ENCODE measurements at regions not wholly inside any gene's neighbourhood (a gene's known extent, or its start where the extent isn't known, plus 50 kb on each side); places are given as distances from the start of the nearest gene placed in this dataset.

DNA sequence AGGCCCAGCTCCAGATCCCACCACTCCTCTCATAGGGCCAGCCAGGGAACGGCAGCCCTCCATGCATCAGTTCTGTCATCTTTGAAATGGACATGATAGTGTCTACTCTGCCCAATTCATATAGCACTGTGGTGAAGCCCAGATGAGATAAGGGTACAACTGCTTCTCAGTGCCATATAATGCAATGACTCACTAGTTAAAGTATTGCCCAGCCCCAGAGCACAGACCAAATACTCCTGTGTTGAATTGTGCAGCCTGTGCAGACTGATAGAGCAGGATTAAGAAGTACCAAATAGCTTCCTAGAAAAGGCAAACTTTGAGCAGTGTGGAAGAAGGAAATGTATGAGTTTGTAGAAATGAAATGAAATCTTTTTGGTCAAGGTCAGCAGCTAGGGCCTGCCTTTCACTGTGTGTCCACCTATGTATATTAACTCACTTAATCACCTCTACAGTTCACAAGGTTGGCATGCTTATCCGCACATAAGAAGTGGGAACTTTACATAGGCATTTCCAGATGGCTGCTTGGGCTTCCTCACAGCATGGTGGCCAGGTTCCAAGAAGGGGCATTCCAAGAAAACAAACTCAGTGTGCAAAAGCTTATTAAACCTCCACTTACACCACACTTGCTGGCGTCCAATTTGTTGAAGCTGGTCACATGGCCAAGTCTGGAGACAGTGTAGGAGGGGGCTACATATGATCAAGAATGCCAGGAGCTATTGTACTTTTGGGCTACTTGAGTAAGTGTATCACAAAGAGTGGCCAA is 102.8 kb upstream of the COPS8 start:
- TF ChIP-seq, protein P1, sequence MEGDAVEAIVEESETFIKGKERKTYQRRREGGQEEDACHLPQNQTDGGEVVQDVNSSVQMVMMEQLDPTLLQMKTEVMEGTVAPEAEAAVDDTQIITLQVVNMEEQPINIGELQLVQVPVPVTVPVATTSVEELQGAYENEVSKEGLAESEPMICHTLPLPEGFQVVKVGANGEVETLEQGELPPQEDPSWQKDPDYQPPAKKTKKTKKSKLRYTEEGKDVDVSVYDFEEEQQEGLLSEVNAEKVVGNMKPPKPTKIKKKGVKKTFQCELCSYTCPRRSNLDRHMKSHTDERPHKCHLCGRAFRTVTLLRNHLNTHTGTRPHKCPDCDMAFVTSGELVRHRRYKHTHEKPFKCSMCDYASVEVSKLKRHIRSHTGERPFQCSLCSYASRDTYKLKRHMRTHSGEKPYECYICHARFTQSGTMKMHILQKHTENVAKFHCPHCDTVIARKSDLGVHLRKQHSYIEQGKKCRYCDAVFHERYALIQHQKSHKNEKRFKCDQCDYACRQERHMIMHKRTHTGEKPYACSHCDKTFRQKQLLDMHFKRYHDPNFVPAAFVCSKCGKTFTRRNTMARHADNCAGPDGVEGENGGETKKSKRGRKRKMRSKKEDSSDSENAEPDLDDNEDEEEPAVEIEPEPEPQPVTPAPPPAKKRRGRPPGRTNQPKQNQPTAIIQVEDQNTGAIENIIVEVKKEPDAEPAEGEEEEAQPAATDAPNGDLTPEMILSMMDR (IDR thresholded peaks at IDR 0.05; ENCODE audit: poor library complexity) = no peak
- no peak for TF ChIP-seq EZH2phosphoT487 (IDR thresholded peaks at IDR 0.05; ENCODE audit: low read depth, severe bottlenecking, unreplicated experiment)
